HG02571 (cell line): ENCODE measurements at regions not wholly inside any gene's neighbourhood (a gene's known extent, or its start where the extent isn't known, plus 50 kb on each side); places are given as distances from the start of the nearest gene placed in this dataset.
"Not testable (repeated sequence)": the region's sequence is repeated elsewhere in the genome, so short reads cannot be mapped to it uniquely, and the experiment has no call there.

Source experiments
- ATAC-seq: cut with Tn5 transposase; IDR thresholded peaks from one replicate; pipeline ENCODE4 v1.9.1; 2021; ENCODE audit warnings: mild to moderate bottlenecking, moderate library complexity; ENCODE audit not compliant: unreplicated experiment

- no peak for ATAC-seq
Observed at GRCh38 chr2:84223191-84223590, 235.9 kb downstream of the SUCLG1 start.

- ATAC-seq = not testable (repeated sequence)
Observed at GRCh38 chr2:84221102-84221501, 238.0 kb downstream of the SUCLG1 start.

DNA sequence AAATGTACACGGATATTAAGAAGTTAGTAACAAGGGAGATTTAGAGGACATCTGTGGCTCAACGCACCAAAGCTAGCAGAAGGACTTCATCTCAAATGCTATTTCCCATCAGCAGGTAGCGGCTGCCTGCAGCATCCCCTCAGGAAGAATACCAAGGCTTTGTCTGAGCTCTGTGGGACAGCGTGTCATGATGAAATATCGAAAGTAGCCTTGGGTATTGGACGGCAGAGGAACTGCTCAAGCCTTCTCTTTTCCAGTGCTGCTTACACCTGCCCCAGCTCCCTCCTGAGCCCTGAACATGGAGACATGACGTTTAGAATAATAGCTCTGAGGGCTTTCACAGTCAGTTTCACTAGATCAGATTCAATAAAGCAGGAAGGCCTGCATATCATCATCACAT, 241.6 kb downstream of the SUCLG1 start:
- no peak for ATAC-seq

DNA sequence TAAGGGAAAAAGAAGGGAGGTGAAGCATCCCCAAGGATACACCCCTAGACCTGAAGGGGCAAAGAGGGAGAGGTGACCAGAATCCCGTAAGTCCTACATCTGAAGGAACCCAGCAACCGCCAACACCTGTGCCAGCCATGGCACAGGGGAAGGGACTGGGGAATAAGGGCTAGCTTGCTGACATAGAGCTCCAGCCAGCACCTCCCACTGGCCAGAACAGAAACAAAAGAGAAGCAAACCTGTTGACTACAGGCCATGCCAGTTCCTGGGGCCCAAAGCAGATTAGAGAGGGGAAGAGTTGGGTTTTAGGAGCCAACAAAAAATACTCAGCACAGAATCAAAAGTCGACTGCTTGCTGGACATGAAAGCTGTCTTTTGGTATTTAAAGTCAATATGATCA, 244.6 kb downstream of the SUCLG1 start:
- ATAC-seq = no peak

DNA sequence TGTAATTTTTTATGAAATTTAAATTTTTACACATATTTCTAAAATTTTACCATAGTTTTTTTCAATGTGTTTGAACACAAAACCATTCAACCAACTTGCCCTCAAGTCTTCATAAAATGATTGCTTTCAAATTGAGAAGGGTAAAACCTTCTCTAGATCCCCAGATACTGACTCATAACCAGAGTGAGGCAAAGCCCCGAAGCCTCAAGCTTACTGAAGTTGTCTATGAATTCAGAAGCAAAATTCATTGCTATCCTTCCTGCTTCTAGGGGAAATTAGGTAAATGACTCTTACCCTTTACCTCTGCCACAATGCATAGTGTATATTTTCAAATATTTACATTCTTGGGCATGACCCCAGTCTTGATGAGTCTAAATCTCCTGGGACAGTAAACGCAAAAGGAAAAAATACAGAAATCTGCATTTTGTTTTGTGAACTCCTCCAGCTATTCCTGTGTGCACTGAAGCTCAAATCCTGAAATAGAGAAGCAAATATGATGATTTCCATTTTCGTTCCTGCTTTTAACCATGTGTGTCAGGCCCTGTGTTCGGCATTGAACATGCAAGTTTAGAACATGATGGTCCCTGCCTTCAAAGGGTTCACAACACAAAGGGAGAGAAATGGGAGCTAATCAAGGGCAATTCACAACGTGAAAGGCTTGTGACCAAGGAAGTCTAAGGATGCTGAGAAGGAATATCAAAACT, 246.3 kb downstream of the SUCLG1 start:
- ATAC-seq = no peak

DNA sequence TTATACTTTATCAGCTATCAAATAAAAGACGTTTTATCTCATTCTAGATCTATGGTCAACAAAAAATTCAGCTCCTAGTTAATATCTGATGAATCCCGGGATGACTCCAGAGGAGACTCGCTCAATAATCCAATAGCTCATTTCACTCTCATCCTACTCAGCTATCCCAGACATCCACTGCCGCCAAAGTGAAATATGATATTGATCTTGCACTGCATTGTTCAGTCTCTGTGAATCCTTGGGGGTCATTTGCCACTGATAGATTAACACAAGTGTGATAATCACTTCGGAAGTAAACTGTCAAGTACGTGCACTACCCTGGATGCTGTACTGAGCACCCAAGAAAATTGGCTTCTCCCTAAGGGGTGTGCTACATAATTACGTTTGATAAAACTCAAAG, 249.1 kb downstream of the SUCLG1 start:
- ATAC-seq = no peak

DNA sequence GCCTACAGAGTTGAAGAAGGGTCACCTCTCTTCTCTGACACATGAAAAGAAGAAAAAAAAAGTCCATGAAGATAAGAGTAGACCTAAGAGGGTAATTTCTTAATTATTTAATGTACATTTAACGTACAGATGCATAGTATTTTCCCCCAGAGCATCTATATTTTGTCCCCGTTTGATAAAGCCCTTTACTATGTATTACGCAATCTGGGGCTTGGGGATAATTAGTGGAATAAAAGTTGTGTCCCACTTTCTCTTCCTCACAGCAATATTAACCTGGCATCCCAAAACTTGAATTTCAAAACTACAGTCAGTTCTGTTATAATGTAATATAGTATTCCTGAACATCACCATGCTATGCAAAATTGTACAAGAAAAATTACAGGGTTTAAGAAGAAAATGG, 254.1 kb downstream of the SUCLG1 start:
- ATAC-seq = no peak

GRCh38 chr2:84202166-84202565, 256.9 kb downstream of the SUCLG1 start:
- no peak for ATAC-seq

DNA sequence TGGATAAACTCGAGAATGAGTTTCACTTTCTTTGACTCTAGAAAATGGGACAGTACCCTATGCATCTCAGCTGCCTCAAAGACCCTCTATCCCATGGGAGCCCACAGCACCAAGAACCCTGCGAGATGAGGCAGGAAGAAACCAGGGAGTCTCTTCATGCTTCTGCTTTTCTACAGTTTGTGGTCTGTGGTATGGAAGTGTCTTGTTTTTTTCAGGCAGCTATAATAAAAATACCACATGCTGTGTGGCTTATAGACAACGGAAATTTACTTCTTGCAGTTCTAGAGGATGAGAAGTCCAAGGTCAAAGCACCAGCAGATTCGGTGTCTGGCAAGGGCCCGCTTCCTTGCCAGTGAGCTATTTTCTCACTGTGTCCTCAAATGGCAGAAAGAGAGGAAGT, 257.9 kb downstream of the SUCLG1 start:
- no peak for ATAC-seq

DNA sequence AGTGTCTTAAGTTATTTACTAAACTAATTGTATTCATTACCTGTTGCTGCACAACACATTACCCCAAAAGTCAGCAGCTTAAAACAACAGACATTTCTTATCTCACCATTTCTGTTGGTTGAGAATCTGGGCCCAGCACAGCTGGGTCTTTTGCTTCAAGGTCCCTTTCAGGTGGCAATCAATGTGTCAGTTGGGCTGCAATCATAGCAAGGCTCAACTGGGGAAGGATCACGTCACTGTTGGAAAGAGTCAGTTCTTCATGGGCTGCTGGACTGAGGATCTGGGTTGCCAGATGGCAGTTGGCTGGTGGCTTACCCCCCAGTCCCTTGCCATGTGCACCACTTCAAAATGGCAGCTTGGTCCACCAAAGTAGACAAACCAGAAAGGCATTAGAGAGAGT, 261.2 kb downstream of the SUCLG1 start:
- no peak for ATAC-seq

DNA sequence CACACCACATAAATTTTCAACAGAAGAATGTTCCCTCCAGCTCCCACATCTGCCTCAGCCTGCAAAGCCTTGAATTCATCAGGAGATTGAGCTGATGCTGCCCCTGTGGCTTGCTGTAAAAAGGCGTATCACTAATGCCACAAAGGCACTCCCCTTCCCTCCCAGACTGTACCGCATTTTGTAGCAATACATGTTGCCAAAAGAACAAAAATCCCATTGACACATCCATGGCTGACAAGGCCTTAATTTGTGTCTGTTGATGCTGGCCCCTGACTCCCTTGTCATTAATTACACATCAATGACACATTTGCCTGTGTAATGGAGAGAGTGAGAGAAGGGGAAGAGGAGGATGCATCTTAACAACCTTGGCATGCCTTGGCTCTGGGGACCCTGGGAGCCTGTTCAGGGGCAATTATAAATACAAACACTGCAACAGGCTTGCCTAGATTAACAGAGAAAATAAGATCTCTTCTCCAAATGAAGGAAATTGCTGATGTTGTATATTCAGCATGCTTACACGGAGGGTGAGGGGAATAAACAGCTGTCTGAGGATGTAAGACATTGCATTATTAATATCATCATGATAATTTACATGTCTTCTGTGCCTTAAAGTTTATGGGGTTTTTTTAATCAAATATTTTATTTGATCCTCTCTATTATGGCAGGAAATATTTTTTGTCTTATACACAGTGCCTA, 264.0 kb downstream of the SUCLG1 start:
- no peak for ATAC-seq

- ATAC-seq = no peak
Observed at GRCh38 chr2:84194181-84194580, 264.9 kb downstream of the SUCLG1 start.

GRCh38 chr2:84187258-84187657, 271.8 kb downstream of the SUCLG1 start:
- ATAC-seq = no peak

GRCh38 chr2:84181927-84182326, 277.2 kb downstream of the SUCLG1 start:
- ATAC-seq = no peak

GRCh38 chr2:84177733-84178132, 281.3 kb downstream of the SUCLG1 start:
- no peak for ATAC-seq

- ATAC-seq = no peak
Observed at GRCh38 chr2:84175970-84176369, 283.1 kb downstream of the SUCLG1 start.

GRCh38 chr2:84175340-84175739, 283.7 kb downstream of the SUCLG1 start:
- no peak for ATAC-seq

DNA sequence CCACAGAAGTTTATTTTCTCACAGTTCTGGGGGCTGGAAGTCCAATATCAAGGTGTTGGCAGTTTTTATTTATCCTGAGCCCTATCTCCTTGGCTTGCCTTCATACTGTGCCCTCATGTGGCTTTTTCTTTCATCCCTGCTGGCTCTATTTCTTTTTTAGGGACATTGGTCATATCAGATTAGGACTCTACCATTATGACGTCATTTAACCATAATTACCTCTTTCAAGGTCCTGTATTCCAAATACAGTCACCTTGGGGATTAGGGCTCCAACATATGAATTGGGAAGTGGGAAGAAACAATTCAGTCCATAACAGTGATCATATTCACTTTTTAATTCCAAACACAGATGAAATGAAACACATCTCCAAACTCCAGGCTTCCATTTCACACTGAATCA, 286.0 kb downstream of the SUCLG1 start:
- ATAC-seq = no peak

GRCh38 chr2:84170979-84171378, 288.1 kb downstream of the SUCLG1 start:
- no peak for ATAC-seq

GRCh38 chr2:84169871-84170270, 289.2 kb downstream of the SUCLG1 start:
- no peak for ATAC-seq

GRCh38 chr2:84168552-84168951, 290.5 kb downstream of the SUCLG1 start:
- not testable (repeated sequence) for ATAC-seq

DNA sequence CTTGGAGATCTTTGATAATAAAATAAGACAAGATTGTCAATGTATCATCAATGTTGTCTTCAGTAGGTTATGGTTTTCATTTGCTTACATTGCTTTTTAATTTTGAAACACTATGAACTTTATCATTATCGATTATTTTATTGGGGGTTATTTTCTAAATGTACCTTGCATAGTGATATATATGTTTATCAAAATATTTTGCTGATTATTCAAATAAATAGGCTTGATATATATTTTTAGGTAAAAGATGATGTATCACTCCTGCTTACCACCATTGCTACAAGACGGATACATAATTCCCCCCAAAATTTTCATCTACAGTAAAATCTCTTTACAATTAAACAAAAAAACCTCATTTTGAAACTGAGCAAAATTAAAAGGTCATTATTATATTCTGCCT, 293.8 kb downstream of the SUCLG1 start:
- no peak for ATAC-seq

DNA sequence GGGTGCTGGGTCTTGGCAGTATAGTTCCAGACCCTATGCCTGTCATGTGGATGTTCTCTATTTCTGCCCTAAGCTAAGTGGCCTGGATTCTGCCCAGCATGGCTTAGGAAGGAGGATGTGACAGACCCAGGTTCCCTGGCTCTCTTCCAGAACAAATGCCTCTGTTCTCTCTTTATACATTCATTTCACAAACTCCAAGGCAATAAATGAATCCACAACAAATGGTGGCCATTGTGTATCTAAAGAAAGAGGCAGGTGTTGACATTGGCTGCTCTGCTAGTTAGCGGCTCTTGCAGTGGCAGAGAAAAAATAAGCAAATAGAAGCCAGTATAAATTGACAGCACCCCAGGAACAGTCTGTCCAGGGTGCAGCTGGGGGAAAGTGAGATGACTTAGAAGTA, 298.6 kb downstream of the SUCLG1 start:
- ATAC-seq = no peak
